OCI-LY3 (cell line): ENCODE measurements at regions not wholly inside any gene's neighbourhood (a gene's known extent, or its start where the extent isn't known, plus 50 kb on each side); places are given as distances from the start of the nearest gene placed in this dataset.

Source experiments
- H2AFZ ChIP-seq: fragments of 200-600, 300-600 bp; shearing (Covaris generic); 2 replicates; pipeline ENCODE4 v1.6.0; 2014; ENCODE audit warnings: antibody characterized with exemption, low read depth, low read length
- H3K27ac ChIP-seq: fragments of 200-600, 300-600 bp; sonication (generic); 2 replicates; pipeline ENCODE4 v1.5.1; 2014; ENCODE audit warnings: mild to moderate bottlenecking, low read length, moderate library complexity, mixed read lengths
- H3K27me3 ChIP-seq: fragments of 200-600, 300-600 bp; sonication (generic); 2 replicates; pipeline ENCODE4 v1.6.1; 2014; ENCODE audit warnings: low read depth, low read length, mixed read lengths
- H3K36me3 ChIP-seq: fragments of 200-600, 300-600 bp; sonication (generic); replicated peaks from 2 replicates; pipeline ENCODE3; 2014; ENCODE audit warnings: low read depth, low read length, mixed read lengths
- H3K4me1 ChIP-seq: fragments of 300-600, 200-600 bp; sonication (generic); 2 replicates; pipeline ENCODE4 v1.6.1; 2014; ENCODE audit warnings: low read length, mixed read lengths
- H3K4me2 ChIP-seq: fragments of 200-600, 300-600 bp; sonication (generic); 2 replicates; pipeline ENCODE4 v1.6.1; 2014; ENCODE audit warnings: low read length, mixed read lengths
- H3K4me3 ChIP-seq: fragments of 300-600, 200-600 bp; sonication (generic); 2 replicates; pipeline ENCODE4 v1.5.1; 2014; ENCODE audit warnings: antibody characterized with exemption, mild to moderate bottlenecking, low read length, moderate library complexity
- H3K79me2 ChIP-seq: fragments of 300-600, 200-600 bp; shearing (Covaris generic); 2 replicates; pipeline ENCODE4 v1.6.1; 2014; ENCODE audit warnings: mild to moderate bottlenecking, low read length, mixed read lengths
- H3K9ac ChIP-seq: fragments of 300-600, 200-600 bp; shearing (Covaris generic); 2 replicates; pipeline ENCODE4 v1.6.0; 2014; ENCODE audit warnings: mild to moderate bottlenecking, low read length, moderate library complexity
- H3K9me3 ChIP-seq: fragments of 200-600, 300-600 bp; shearing (Covaris generic); 2 replicates; pipeline ENCODE4 v1.6.1; 2014; ENCODE audit warnings: low read length, mixed read lengths; ENCODE audit not compliant: insufficient read depth
- H4K20me1 ChIP-seq: fragments of 200-600, 300-600 bp; sonication (generic); 2 replicates; pipeline ENCODE4 v1.6.1; 2016; ENCODE audit warnings: low read length, mixed read lengths; ENCODE audit not compliant: insufficient read depth
- CTCF ChIP-seq: fragments of 200-600, 300-600 bp; sonication (generic); IDR thresholded peaks from 2 replicates; pipeline ENCODE4 v1.5.1; 2014; ENCODE audit warnings: antibody characterized with exemption, low read length, low read depth
- EZH2phosphoT487 ChIP-seq: fragments of 200-600 bp; shearing (Covaris generic); IDR thresholded peaks from 2 replicates; pipeline ENCODE4 v1.6.1; 2018; ENCODE audit warnings: antibody characterized with exemption, mixed run types, low read depth

GRCh38 chr3:41127414-41127813, 71.9 kb upstream of the CTNNB1 start:
- no peak overlapping the region for H3K27ac ChIP-seq
- H4K20me1 ChIP-seq = no peaks in the 10 kb centered on the region
- no peak overlapping the region for H2AFZ ChIP-seq
- no peak overlapping the region for H3K9ac ChIP-seq
- no peaks in the 10 kb centered on the region for H3K36me3 ChIP-seq
- no peaks in the 10 kb centered on the region for H3K27me3 ChIP-seq
- TF ChIP-seq EZH2phosphoT487 = no peak
- TF ChIP-seq CTCF = no peak
- H3K79me2 ChIP-seq = no peaks in the 10 kb centered on the region
- no peak overlapping the region for H3K4me2 ChIP-seq
- H3K9me3 ChIP-seq = peaks cover 14% of the 10 kb centered on the region
- H3K4me1 ChIP-seq = no peaks in the 10 kb centered on the region
- H3K4me3 ChIP-seq = no peak overlapping the region

GRCh38 chr3:41129731-41130130, 69.6 kb upstream of the CTNNB1 start:
- no peak for TF ChIP-seq CTCF
- no peak for TF ChIP-seq EZH2phosphoT487
- H3K27ac ChIP-seq = no peak overlapping the region
- no peaks in the 10 kb centered on the region for H3K79me2 ChIP-seq
- no peak overlapping the region for H3K4me2 ChIP-seq
- H2AFZ ChIP-seq = no peak overlapping the region
- no peak overlapping the region for H3K9ac ChIP-seq
- no peaks in the 10 kb centered on the region for H3K4me1 ChIP-seq
- no peaks in the 10 kb centered on the region for H3K36me3 ChIP-seq
- H3K9me3 ChIP-seq = peaks cover 14% of the 10 kb centered on the region
- no peaks in the 10 kb centered on the region for H3K27me3 ChIP-seq
- H3K4me3 ChIP-seq = no peak overlapping the region
- H4K20me1 ChIP-seq = no peaks in the 10 kb centered on the region

GRCh38 chr3:41131224-41131623, 68.1 kb upstream of the CTNNB1 start:
- no peak overlapping the region for H2AFZ ChIP-seq
- H3K79me2 ChIP-seq = no peaks in the 10 kb centered on the region
- no peak overlapping the region for H3K4me3 ChIP-seq
- H3K36me3 ChIP-seq = no peaks in the 10 kb centered on the region
- no peak overlapping the region for H3K9ac ChIP-seq
- H3K27me3 ChIP-seq = no peaks in the 10 kb centered on the region
- H4K20me1 ChIP-seq = no peaks in the 10 kb centered on the region
- peaks cover 6% of the 10 kb centered on the region for H3K9me3 ChIP-seq
- peaks cover 6% of the 10 kb centered on the region; the same call in 1 of the 2 replicates for H3K4me1 ChIP-seq
- no peak overlapping the region for H3K27ac ChIP-seq
- no peak for TF ChIP-seq CTCF
- no peak for TF ChIP-seq EZH2phosphoT487
- no peak overlapping the region for H3K4me2 ChIP-seq

- H3K27me3 ChIP-seq = peaks cover 7% of the 10 kb centered on the region
- H3K36me3 ChIP-seq = no peaks in the 10 kb centered on the region
- peaks cover 12% of the 10 kb centered on the region; the same call in 1 of the 2 replicates for H3K4me1 ChIP-seq
- H3K4me3 ChIP-seq = no peak overlapping the region
- H3K79me2 ChIP-seq = no peaks in the 10 kb centered on the region
- H3K9me3 ChIP-seq = no peaks in the 10 kb centered on the region
- no peak overlapping the region for H3K27ac ChIP-seq
- H3K9ac ChIP-seq = no peak overlapping the region
- no peaks in the 10 kb centered on the region for H4K20me1 ChIP-seq
- no peak overlapping the region for H3K4me2 ChIP-seq
- TF ChIP-seq CTCF = no peak
- TF ChIP-seq EZH2phosphoT487 = no peak
- no peak overlapping the region for H2AFZ ChIP-seq
These were observed 61.6 kb upstream of the CTNNB1 start for GRCh38 chr3:41137686-41138111.
